HepG2 (cell line): ENCODE measurements at regions not wholly inside any gene's neighbourhood (a gene's known extent, or its start where the extent isn't known, plus 50 kb on each side); places are given as distances from the start of the nearest gene placed in this dataset.

Experiments used
- ATAC-seq: fragments of 200-7000 bp; cut with Tn5 transposase; 3 replicates; pipeline ENCODE4 v1.9.1; 2020; ENCODE audit warnings: mild to moderate bottlenecking, moderate library complexity
- BruUV-seq: library from RNA; stranded (reverse); fragments of 400-500 nt; replicated peaks from 2 replicates; lab custom pipeline; 2021; lab: Mats Ljungman, UMichigan
- CTCF ChIA-PET: fragments of 300-600 bp; formaldehyde crosslinking; extraction: SDS; loops from one replicate; lab custom pipeline; 2021; ENCODE audit warnings: low total read pairs, inconsistent platforms, low intra/inter-chr PET ratio; lab: Yijun Ruan, JAX
- POLR2A ChIA-PET: fragments of 350-600 bp; sonication (Branson Sonifier 250); formaldehyde crosslinking; loops from one replicate; lab custom pipeline; 2020; ENCODE audit warnings: antibody characterized with exemption, inconsistent platforms; lab: Yijun Ruan, JAX
- DNase-seq: peaks from one replicate; pipeline ENCODE4 v3.0.0-alpha.2; 2015; ENCODE audit warnings: low spot score
- FAIRE-seq: peaks from 3 replicates; lab custom pipeline; 2011; peaks lifted over from hg19 to GRCh38; lab: Jason Lieb, UNC
- H2AFZ ChIP-seq: one replicate; pipeline ENCODE4 v1.6.1; 2011; ENCODE audit warnings: low read length, inconsistent platforms
- H3K27ac ChIP-seq: fragments of 300-600 bp; 3 replicates; pipeline ENCODE4 v1.8.0; 2011; ENCODE audit warnings: mixed run types, mild to moderate bottlenecking, mixed read lengths, low read length, inconsistent platforms; ENCODE audit not compliant: insufficient read depth; ENCODE audit errors: extremely low read length
- H3K27me3 ChIP-seq, 2 experiments: fragments of 200-600 bp in 1 of 2; 2 replicates in 1 of 2; 3 replicates in 1 of 2; pipeline versions ENCODE4 v1.6.0 to v1.8.0; 2011; ENCODE audit warnings: low read length in 2 of 2, mild to moderate bottlenecking in 2 of 2, moderate library complexity in 2 of 2, inconsistent platforms in 1 of 2; ENCODE audit not compliant: insufficient read depth in 2 of 2, control insufficient read depth in 1 of 2
- H3K36me3 ChIP-seq, 2 experiments: fragments of 200-600 bp in 1 of 2; replicated peaks in 1 of 2; 2 replicates in 1 of 2; 3 replicates in 1 of 2; pipeline versions ENCODE4 v1.5.1 to v1.8.0; 2011; ENCODE audit warnings: low read length in 2 of 2, inconsistent platforms in 1 of 2; ENCODE audit not compliant: insufficient read depth in 2 of 2, control insufficient read depth in 1 of 2
- H3K4me1 ChIP-seq: 2 replicates; pipeline ENCODE4 v1.5.1; 2012; ENCODE audit warnings: low read length, inconsistent platforms; ENCODE audit not compliant: insufficient read depth
- H3K4me2 ChIP-seq: 2 replicates; pipeline ENCODE4 v1.6.0; 2011; ENCODE audit warnings: low read depth, low read length, inconsistent platforms
- H3K4me3 ChIP-seq, 3 experiments: fragments of 200-600 bp in 1 of 3; sonication (generic), shearing (Covaris generic) in 1 of 3; replicated peaks in 1 of 3; 2 replicates each; pipeline ENCODE4 v1.5.1; 2011 to 2016; ENCODE audit warnings: low read length in 3 of 3, inconsistent platforms in 2 of 3, low read depth in 2 of 3, mild to moderate bottlenecking in 2 of 3, control low read depth in 1 of 3, mixed read lengths in 1 of 3; ENCODE audit not compliant: insufficient read depth in 1 of 3
- H3K79me2 ChIP-seq: one replicate; pipeline ENCODE4 v1.6.1; 2011; ENCODE audit warnings: low read length, inconsistent platforms; ENCODE audit not compliant: insufficient read depth
- H3K9ac ChIP-seq: 2 replicates; pipeline ENCODE4 v1.6.0; 2011; ENCODE audit warnings: mild to moderate bottlenecking, low read depth, low read length, inconsistent platforms; ENCODE audit not compliant: insufficient read depth
- H3K9me3 ChIP-seq: 2 replicates; pipeline ENCODE4 v1.5.1; 2012; ENCODE audit warnings: mild to moderate bottlenecking, low read length
- H4K20me1 ChIP-seq: 2 replicates; pipeline ENCODE4 v1.6.0; 2011; ENCODE audit warnings: inconsistent platforms, mild to moderate bottlenecking, low read length, moderate library complexity; ENCODE audit not compliant: insufficient read depth
- CENPX ChIP-seq: sonication (generic); formaldehyde crosslinking; IDR thresholded peaks from 2 replicates; pipeline ENCODE4 v1.9.0; 2021; ENCODE audit warnings: mild to moderate bottlenecking, missing genetic modification reagents, moderate library complexity
- NR2F2 ChIP-seq: IDR thresholded peaks from 2 replicates; pipeline ENCODE4 v1.6.1; 2012; ENCODE audit warnings: low read depth, inconsistent platforms, borderline replicate concordance
- POLR2G ChIP-seq: fragments of 200-400 bp; formaldehyde crosslinking; IDR thresholded peaks from 2 replicates; pipeline ENCODE4 v1.6.1; 2018; ENCODE audit warnings: mild to moderate bottlenecking, low read depth, low read length, moderate library complexity
- RAD51 ChIP-seq: fragments of 450-650 bp; IDR thresholded peaks from 2 replicates; pipeline ENCODE4 v1.6.1; 2016; ENCODE audit warnings: borderline replicate concordance
- RCOR2 ChIP-seq: IDR thresholded peaks from 2 replicates; pipeline ENCODE4 v1.6.1; 2016; ENCODE audit warnings: missing biosample characterization, missing genetic modification reagents
- ZNF326 ChIP-seq: sonication (generic); formaldehyde crosslinking; IDR thresholded peaks from 2 replicates; pipeline ENCODE4 v1.4.0; 2020; ENCODE audit warnings: missing genetic modification reagents, borderline replicate concordance
- ZNF460 ChIP-seq: sonication (generic); formaldehyde crosslinking; IDR thresholded peaks from 2 replicates; pipeline ENCODE4 v1.5.1; 2020; ENCODE audit warnings: missing genetic modification reagents, mild to moderate bottlenecking, borderline replicate concordance
- ZNF484 ChIP-seq: sonication (generic); formaldehyde crosslinking; IDR thresholded peaks from 2 replicates; pipeline ENCODE4 v1.5.1; 2020; ENCODE audit warnings: mild to moderate bottlenecking, low read depth, missing genetic modification reagents, borderline replicate concordance
- ZXDC ChIP-seq: sonication (generic); formaldehyde crosslinking; IDR thresholded peaks from 2 replicates; pipeline ENCODE4 v1.5.0; 2020; ENCODE audit warnings: mild to moderate bottlenecking, missing genetic modification reagents
- WGBS: methylation state at CpG from one replicate; pipeline ENCODE4 v1.1.6; 2017; ENCODE audit warnings: low lambda C conversion rate; 5-methylcytosine and 5-hydroxymethylcytosine counted together
- in situ Hi-C: cut with HindIII; loops from 2 replicates; pipeline ENCODE4 v1.10.0; 2017; ENCODE audit warnings: low pct_unique_long_range_greater_than_20kb; ENCODE audit not compliant: extremely low pct_ligation_motif_present
- intact Hi-C: fragments of 100-400 bp; cut with micrococcal nuclease; formaldehyde crosslinking; loops from one replicate; pipeline ENCODE4 v1.10.0; 2022; ENCODE audit not compliant: unreplicated experiment
- TF ChIP-seq, protein P1 (sequence below): sonication (generic); formaldehyde crosslinking; IDR thresholded peaks from 2 replicates; pipeline ENCODE4 v1.8.0; 2022; ENCODE audit warnings: mild to moderate bottlenecking, missing genetic modification reagents, moderate library complexity
- TF ChIP-seq, protein P2 (sequence below): sonication (generic); formaldehyde crosslinking; IDR thresholded peaks from 2 replicates; pipeline ENCODE4 v1.4.0; 2020; ENCODE audit warnings: mild to moderate bottlenecking, missing genetic modification reagents

DNA sequence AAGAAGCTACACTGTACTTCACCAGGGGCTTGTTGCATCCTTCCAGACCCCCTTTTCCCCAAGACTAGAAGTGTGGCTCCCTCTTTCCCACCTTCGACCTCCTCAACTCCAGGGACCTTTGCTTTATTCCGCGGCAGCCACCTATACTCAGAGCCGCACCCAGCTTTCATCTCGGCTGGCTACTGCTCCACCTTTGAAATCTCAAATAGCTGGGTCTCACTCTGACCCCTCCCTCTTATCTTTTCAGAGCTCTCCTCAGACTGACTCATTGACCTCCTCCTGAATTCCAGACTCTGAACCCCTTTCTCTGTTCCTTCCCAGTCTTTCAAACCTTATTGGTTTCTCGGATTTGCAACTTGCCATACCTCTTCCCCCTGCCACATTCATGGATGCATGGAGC lies 144.7 kb upstream of the JUN start:
- intact Hi-C loops = loop anchor here (10.0 kb wide), 1 partner anchor 826 kb away; no protein-coding TSS in a partner anchor
- BruUV-seq = no TSS peak
- Histone ChIP-seq H3K27me3 (peaks cover 1 to 8% of the 10 kb centered on the region in 2 experiments; a peak in 3 of 5 replicates), H3K9ac (no peak overlapping the region), H4K20me1 (no peaks in the 10 kb centered on the region), H3K4me2 (no peak overlapping the region), H3K4me3 (no peak overlapping the region), H3K27ac (no peak overlapping the region), H2AFZ (no peak overlapping the region), H3K79me2 (no peaks in the 10 kb centered on the region), H3K36me3 (no peaks in the 10 kb centered on the region), H3K9me3 (no peaks in the 10 kb centered on the region), H3K4me1 (peaks cover 36% of the 10 kb centered on the region)
- CTCF ChIA-PET = no interaction called here
- TF ChIP-seq ZNF484 (CRISPR knock-in tag) (no peak), ZXDC (no peak), POLR2G (no peak), CENPX (CRISPR knock-in tag) (no peak), ZNF326 (CRISPR knock-in tag) (no peak), RCOR2 (no peak), ZNF460 (no peak), NR2F2 (no peak), RAD51 (no peak)
- TF ChIP-seq, protein P1, sequence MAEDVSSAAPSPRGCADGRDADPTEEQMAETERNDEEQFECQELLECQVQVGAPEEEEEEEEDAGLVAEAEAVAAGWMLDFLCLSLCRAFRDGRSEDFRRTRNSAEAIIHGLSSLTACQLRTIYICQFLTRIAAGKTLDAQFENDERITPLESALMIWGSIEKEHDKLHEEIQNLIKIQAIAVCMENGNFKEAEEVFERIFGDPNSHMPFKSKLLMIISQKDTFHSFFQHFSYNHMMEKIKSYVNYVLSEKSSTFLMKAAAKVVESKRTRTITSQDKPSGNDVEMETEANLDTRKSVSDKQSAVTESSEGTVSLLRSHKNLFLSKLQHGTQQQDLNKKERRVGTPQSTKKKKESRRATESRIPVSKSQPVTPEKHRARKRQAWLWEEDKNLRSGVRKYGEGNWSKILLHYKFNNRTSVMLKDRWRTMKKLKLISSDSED (CRISPR knock-in tag) = no peak
- TF ChIP-seq, protein P2, sequence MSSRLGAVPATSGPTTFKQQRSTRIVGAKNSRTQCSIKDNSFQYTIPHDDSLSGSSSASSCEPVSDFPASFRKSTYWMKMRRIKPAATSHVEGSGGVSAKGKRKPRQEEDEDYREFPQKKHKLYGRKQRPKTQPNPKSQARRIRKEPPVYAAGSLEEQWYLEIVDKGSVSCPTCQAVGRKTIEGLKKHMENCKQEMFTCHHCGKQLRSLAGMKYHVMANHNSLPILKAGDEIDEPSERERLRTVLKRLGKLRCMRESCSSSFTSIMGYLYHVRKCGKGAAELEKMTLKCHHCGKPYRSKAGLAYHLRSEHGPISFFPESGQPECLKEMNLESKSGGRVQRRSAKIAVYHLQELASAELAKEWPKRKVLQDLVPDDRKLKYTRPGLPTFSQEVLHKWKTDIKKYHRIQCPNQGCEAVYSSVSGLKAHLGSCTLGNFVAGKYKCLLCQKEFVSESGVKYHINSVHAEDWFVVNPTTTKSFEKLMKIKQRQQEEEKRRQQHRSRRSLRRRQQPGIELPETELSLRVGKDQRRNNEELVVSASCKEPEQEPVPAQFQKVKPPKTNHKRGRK (CRISPR knock-in tag) = no peak
- ATAC-seq (no peak), FAIRE-seq (no peak), DNase-seq (no peak)
- WGBS = 1% methylated on average over 6 of the region's 6 CpGs
- in situ Hi-C loops = no loop called here
- POLR2A ChIA-PET = no interaction called here
